A673 (cell line): ENCODE measurements at regions not wholly inside any gene's neighbourhood (a gene's known extent, or its start where the extent isn't known, plus 50 kb on each side); places are given as distances from the start of the nearest gene placed in this dataset.

ENCODE experiments used
- BruUV-seq: library from RNA; stranded (reverse); fragments of 400-500 nt; replicated peaks from 2 replicates; lab custom pipeline; 2021; lab: Mats Ljungman, UMichigan
- CTCF ChIA-PET: fragments of 300-600 bp; sonication (Branson Sonifier 250); formaldehyde crosslinking; loops from one replicate; lab custom pipeline; 2022; ENCODE audit warnings: antibody characterized with exemption; lab: Charles Lee
- POLR2A ChIA-PET: fragments of 300-600 bp; sonication (Branson Sonifier 250); formaldehyde crosslinking; loops from one replicate; lab custom pipeline; 2022; ENCODE audit warnings: antibody characterized with exemption; ENCODE audit not compliant: low non-redundant PET; lab: Charles Lee
- DNase-seq: peaks from one replicate; pipeline ENCODE4 v3.0.0-alpha.2; 2015; ENCODE audit warnings: low spot score
- H3K27ac ChIP-seq: fragments of 200-600 bp; sonication (generic); 2 replicates; pipeline ENCODE4 v1.5.1; 2016; ENCODE audit warnings: mixed run types, low read depth, mild to moderate bottlenecking, mixed read lengths, antibody characterized with exemption, low read length; ENCODE audit not compliant: poor library complexity, severe bottlenecking
- H3K27me3 ChIP-seq: fragments of 200-600 bp; sonication (generic); replicated peaks from 2 replicates; pipeline ENCODE4 v1.6.1; 2017; ENCODE audit warnings: mixed run types, low read depth, mild to moderate bottlenecking, mixed read lengths, antibody characterized with exemption, low read length; ENCODE audit not compliant: insufficient read depth, poor library complexity
- H3K36me3 ChIP-seq: fragments of 200-600 bp; sonication (generic); 2 replicates; pipeline ENCODE4 v1.6.1; 2016; ENCODE audit warnings: mixed run types, mild to moderate bottlenecking, mixed read lengths, antibody characterized with exemption, low read length; ENCODE audit not compliant: insufficient read depth, poor library complexity, severe bottlenecking
- H3K4me1 ChIP-seq: fragments of 200-600 bp; sonication (generic); 2 replicates; pipeline ENCODE4 v1.6.1; 2017; ENCODE audit warnings: mixed run types, mild to moderate bottlenecking, mixed read lengths, antibody characterized with exemption, low read length; ENCODE audit not compliant: insufficient read depth, poor library complexity, severe bottlenecking
- H3K4me3 ChIP-seq: fragments of 200-600 bp; sonication (generic); 2 replicates; pipeline ENCODE4 v1.5.1; 2016; ENCODE audit warnings: low read depth, mixed run types, mild to moderate bottlenecking, mixed read lengths, low read length; ENCODE audit not compliant: poor library complexity, severe bottlenecking
- H3K9me3 ChIP-seq: fragments of 200-600 bp; sonication (generic); 2 replicates; pipeline ENCODE4 v1.6.1; 2016; ENCODE audit warnings: mixed run types, low read depth, mild to moderate bottlenecking, mixed read lengths, antibody characterized with exemption, low read length; ENCODE audit not compliant: poor library complexity, severe bottlenecking
- EZH2 ChIP-seq: fragments of 200-600 bp; sonication (generic); IDR thresholded peaks from 2 replicates; pipeline ENCODE4 v1.6.1; 2017; ENCODE audit warnings: borderline replicate concordance, low read depth, mild to moderate bottlenecking, mixed read lengths, antibody characterized with exemption, low read length; ENCODE audit not compliant: poor library complexity, severe bottlenecking
- intact Hi-C: fragments of 100-400 bp; cut with micrococcal nuclease; formaldehyde crosslinking; loops from one replicate; pipeline ENCODE4 v1.10.0; 2022; ENCODE audit not compliant: unreplicated experiment
- TF ChIP-seq, protein P1 (sequence below): fragments of 300-800, 200-600 bp; sonication (generic); conservative IDR thresholded peaks from 2 replicates; pipeline ENCODE4 v1.5.1; 2017; ENCODE audit warnings: low read depth, mild to moderate bottlenecking, antibody characterized with exemption, low read length, moderate library complexity, mixed read lengths

DNA sequence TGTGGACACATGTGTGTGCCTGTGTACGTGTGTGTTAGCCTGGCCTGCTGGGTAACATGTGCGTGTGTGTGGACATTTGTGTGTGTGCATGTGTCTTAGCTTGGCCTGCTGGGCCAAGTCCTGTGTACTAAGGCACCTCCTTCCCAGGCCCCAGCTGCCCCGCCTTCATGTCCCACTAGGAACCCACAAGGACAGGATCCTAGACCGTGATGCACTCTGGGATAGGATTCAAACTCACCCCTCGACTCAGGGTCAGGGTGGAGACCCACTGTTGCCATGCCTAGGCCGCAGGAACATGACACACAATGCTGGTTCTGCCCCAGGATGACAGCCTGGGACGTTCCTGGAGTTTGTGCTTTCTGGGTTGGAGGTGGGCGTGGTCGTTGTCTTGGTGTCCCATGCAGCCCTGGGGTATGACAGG is 89.9 kb upstream of the TMPRSS2 start:
- no peak overlapping the region for H3K27ac ChIP-seq
- no peaks in the 10 kb centered on the region for H3K27me3 ChIP-seq
- POLR2A ChIA-PET = no interaction called here
- no peaks in the 10 kb centered on the region for H3K9me3 ChIP-seq
- TF ChIP-seq, protein P1, sequence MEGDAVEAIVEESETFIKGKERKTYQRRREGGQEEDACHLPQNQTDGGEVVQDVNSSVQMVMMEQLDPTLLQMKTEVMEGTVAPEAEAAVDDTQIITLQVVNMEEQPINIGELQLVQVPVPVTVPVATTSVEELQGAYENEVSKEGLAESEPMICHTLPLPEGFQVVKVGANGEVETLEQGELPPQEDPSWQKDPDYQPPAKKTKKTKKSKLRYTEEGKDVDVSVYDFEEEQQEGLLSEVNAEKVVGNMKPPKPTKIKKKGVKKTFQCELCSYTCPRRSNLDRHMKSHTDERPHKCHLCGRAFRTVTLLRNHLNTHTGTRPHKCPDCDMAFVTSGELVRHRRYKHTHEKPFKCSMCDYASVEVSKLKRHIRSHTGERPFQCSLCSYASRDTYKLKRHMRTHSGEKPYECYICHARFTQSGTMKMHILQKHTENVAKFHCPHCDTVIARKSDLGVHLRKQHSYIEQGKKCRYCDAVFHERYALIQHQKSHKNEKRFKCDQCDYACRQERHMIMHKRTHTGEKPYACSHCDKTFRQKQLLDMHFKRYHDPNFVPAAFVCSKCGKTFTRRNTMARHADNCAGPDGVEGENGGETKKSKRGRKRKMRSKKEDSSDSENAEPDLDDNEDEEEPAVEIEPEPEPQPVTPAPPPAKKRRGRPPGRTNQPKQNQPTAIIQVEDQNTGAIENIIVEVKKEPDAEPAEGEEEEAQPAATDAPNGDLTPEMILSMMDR = no peak
- TF ChIP-seq EZH2 = no peak
- H3K36me3 ChIP-seq = no peaks in the 10 kb centered on the region
- no peak for DNase-seq
- CTCF ChIA-PET = no interaction called here
- H3K4me3 ChIP-seq = no peak overlapping the region
- no peaks in the 10 kb centered on the region for H3K4me1 ChIP-seq
- intact Hi-C loops = no loop called here
- no TSS peak for BruUV-seq

DNA sequence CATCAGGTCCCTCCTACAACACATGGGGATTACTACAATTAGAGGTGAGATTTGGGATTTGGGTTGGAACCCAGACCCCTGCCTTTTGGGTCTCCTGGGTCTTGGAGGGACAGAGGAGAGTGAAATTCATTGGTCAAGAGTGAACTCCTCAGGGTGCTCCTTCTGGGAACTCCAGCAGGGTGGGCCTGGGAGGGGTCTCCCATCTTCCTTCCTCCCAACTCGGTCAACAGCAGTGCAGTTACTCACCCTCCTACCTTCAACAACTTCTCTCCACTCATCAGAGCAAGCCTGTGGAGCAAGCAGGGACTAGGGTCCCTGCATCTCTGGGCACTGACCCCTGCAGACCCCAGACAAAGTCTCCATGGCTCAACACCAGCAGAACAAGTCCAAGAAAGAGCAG is 89.3 kb upstream of the TMPRSS2 start:
- no peaks in the 10 kb centered on the region for H3K36me3 ChIP-seq
- CTCF ChIA-PET = no interaction called here
- intact Hi-C loops = no loop called here
- H3K9me3 ChIP-seq = no peaks in the 10 kb centered on the region
- H3K4me3 ChIP-seq = no peak overlapping the region
- no peak for DNase-seq
- POLR2A ChIA-PET = no interaction called here
- H3K4me1 ChIP-seq = no peaks in the 10 kb centered on the region
- TF ChIP-seq, protein P1 = no peak
- TF ChIP-seq EZH2 = no peak
- H3K27me3 ChIP-seq = no peaks in the 10 kb centered on the region
- H3K27ac ChIP-seq = no peak overlapping the region
- BruUV-seq = no TSS peak

DNA sequence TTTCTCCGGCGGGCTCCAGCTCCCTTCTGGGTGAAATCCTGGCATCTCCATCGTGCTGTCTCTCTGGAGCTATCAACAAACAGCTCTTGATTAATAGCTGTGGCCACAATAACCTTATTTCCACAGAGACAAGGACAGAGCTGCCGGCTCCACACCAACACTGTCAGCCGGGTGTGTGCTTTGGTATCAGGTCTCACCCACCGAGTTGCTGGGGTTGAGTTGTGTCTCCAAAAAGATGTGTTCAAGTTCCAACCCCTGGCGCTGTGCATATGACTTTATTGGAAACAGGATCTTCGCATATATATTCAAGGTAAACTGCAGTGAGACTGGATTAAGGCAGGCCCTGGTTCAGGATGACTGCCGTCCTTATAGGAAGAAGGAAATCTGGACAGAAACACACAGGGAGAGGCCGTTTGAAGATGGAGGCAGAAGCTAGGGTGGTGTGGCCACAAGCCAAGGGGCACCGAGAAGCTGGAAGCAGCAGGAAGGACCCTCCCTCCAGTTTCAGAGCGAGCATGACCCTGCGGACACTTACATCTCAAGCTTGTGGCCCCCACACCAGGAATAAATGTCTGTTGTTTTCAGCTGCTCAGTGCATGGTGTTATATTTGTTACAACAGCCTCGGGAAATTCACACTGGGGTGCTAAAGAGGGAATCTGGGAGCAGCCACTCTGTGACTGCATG is 88.4 kb upstream of the TMPRSS2 start:
- no peaks in the 10 kb centered on the region for H3K27me3 ChIP-seq
- ChIA-PET CTCF (no interaction called here), POLR2A (no interaction called here)
- H3K4me1 ChIP-seq = no peaks in the 10 kb centered on the region
- intact Hi-C loops = no loop called here
- no peak for DNase-seq
- BruUV-seq = no TSS peak
- no peak overlapping the region for H3K4me3 ChIP-seq
- no peak overlapping the region for H3K27ac ChIP-seq
- no peaks in the 10 kb centered on the region for H3K36me3 ChIP-seq
- no peaks in the 10 kb centered on the region for H3K9me3 ChIP-seq
- no peak for TF ChIP-seq EZH2
- TF ChIP-seq, protein P1 = no peak
